IMR-90 (cell line): ENCODE measurements at regions not wholly inside any gene's neighbourhood (a gene's known extent, or its start where the extent isn't known, plus 50 kb on each side); places are given as distances from the start of the nearest gene placed in this dataset.

Source experiments
- FOS ChIP-seq: fragments of 150-350 bp; IDR thresholded peaks from 2 replicates; pipeline ENCODE4 v1.6.1; 2016; ENCODE audit warnings: low read depth, low read length
- MAZ ChIP-seq: IDR thresholded peaks from 2 replicates; pipeline ENCODE4 v1.6.1; 2012; ENCODE audit warnings: low read depth, mild to moderate bottlenecking, low read length, improper control_type of control experiment, moderate library complexity, borderline replicate concordance
- TF ChIP-seq, protein P1 (sequence below): conservative IDR thresholded peaks from 2 replicates; pipeline ENCODE4 v1.5.1; 2012; ENCODE audit warnings: mild to moderate bottlenecking, low read depth, low read length, improper control_type of control experiment

DNA sequence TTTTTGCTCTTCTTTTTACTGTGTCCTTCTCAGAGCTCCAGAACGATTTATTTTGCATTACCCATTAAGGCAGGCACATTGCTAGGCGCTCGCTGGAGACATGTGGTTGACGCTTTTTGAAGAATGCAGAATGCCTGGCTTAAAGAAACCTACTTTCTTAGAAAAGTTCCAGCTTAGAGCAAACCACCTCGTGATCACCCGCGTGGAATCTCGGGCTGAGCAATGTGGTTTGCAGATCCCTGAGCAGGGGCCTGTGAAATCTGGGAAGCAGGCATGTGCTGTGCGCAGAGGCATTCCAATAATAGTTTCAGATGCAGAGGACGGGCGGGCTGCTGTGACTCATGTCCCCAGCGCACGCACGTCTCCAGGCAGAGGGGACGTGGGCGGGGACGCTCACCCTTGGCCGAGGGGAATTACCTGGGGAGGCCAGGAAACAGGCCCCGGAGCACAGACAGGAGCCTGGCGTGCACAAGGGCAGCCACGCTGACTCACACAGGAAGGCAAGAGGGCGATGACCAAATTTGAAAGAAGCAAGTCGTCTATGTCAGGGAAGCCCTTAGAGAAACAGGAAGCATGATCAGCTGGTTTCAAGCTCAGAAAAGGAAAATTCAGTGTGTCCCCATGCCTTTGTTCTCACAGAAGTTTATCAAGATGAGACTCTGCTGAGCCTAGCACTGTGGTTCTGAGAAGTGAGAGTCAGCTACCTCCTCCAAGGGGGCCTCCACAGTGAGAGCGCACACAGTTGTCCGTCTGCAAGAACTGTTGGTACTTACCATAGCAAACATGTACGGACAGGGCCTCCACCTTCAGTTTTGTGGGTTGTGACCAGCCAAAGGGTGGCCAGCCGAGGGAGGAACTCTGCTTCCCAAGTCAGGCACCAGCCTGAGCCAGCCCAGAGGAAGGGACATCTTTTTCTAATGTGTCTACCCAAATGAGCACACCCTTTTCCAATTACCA, 218.6 kb downstream of the PIK3R1 start (continued):
- TF ChIP-seq, protein P1, sequence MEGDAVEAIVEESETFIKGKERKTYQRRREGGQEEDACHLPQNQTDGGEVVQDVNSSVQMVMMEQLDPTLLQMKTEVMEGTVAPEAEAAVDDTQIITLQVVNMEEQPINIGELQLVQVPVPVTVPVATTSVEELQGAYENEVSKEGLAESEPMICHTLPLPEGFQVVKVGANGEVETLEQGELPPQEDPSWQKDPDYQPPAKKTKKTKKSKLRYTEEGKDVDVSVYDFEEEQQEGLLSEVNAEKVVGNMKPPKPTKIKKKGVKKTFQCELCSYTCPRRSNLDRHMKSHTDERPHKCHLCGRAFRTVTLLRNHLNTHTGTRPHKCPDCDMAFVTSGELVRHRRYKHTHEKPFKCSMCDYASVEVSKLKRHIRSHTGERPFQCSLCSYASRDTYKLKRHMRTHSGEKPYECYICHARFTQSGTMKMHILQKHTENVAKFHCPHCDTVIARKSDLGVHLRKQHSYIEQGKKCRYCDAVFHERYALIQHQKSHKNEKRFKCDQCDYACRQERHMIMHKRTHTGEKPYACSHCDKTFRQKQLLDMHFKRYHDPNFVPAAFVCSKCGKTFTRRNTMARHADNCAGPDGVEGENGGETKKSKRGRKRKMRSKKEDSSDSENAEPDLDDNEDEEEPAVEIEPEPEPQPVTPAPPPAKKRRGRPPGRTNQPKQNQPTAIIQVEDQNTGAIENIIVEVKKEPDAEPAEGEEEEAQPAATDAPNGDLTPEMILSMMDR, result no peak
- TF ChIP-seq FOS (peak; percentile 87), MAZ (no peak)
